Neural cell (in vitro differentiated cells): ENCODE measurements at regions not wholly inside any gene's neighbourhood (a gene's known extent, or its start where the extent isn't known, plus 50 kb on each side); places are given as distances from the start of the nearest gene placed in this dataset.

Experiments used
- H2AFZ ChIP-seq: fragments of 200-600, 300-800 bp; sonication (generic), shearing (Covaris generic); 2 replicates; pipeline ENCODE4 v1.6.0; 2014; ENCODE audit warnings: low read depth, mild to moderate bottlenecking, antibody characterized with exemption, low read length, moderate library complexity
- H3F3A ChIP-seq: fragments of 200-600 bp; shearing (Covaris generic); 2 replicates; pipeline ENCODE4 v1.6.1; 2016; ENCODE audit warnings: mild to moderate bottlenecking, moderate library complexity, mixed read lengths, antibody characterized with exemption, low read length; ENCODE audit not compliant: insufficient read depth, poor library complexity, severe bottlenecking
- H3K27ac ChIP-seq: fragments of 200-600, 300-800 bp; sonication (generic), shearing (Covaris generic); 2 replicates; pipeline ENCODE4 v1.5.1; 2014; ENCODE audit warnings: mild to moderate bottlenecking, low read length, moderate library complexity
- H3K27me3 ChIP-seq: fragments of 300-800, 200-600 bp; sonication (generic), shearing (Covaris generic); 2 replicates; pipeline ENCODE4 v1.6.0; 2014; ENCODE audit warnings: mild to moderate bottlenecking, low read depth, low read length, moderate library complexity; ENCODE audit not compliant: insufficient read depth
- H3K36me3 ChIP-seq: fragments of 300-800, 200-600 bp; sonication (generic), shearing (Covaris generic); 2 replicates; pipeline ENCODE4 v1.5.1; 2014; ENCODE audit warnings: mild to moderate bottlenecking, antibody characterized with exemption, low read length, moderate library complexity; ENCODE audit not compliant: insufficient read depth
- H3K4me2 ChIP-seq: fragments of 300-800, 200-600 bp; sonication (generic), shearing (Covaris generic); 2 replicates; pipeline ENCODE4 v1.6.0; 2014; ENCODE audit warnings: mild to moderate bottlenecking, low read length
- H3K4me3 ChIP-seq: fragments of 300-800, 200-600 bp; sonication (generic), shearing (Covaris generic); 2 replicates; pipeline ENCODE4 v1.5.1; 2014; ENCODE audit warnings: mild to moderate bottlenecking, low read length, moderate library complexity
- H3K79me2 ChIP-seq: fragments of 200-600 bp; shearing (Covaris generic); replicated peaks from 2 replicates; pipeline ENCODE4 v1.6.0; 2014; ENCODE audit warnings: mild to moderate bottlenecking, low read length, moderate library complexity; ENCODE audit not compliant: insufficient read depth
- H3K9ac ChIP-seq: fragments of 300-800, 200-600 bp; sonication (generic), shearing (Covaris generic); 2 replicates; pipeline ENCODE4 v1.6.1; 2016; ENCODE audit warnings: mild to moderate bottlenecking, low read length, mixed read lengths
- H3K9me2 ChIP-seq: fragments of 200-600 bp; shearing (Covaris generic); 2 replicates; pipeline ENCODE4 v1.6.1; 2016; ENCODE audit warnings: mild to moderate bottlenecking, low read length, mixed read lengths; ENCODE audit not compliant: insufficient read depth
- H3K9me3 ChIP-seq: fragments of 200-600, 300-800 bp; sonication (generic), shearing (Covaris generic); 2 replicates; pipeline ENCODE4 v1.6.1; 2016; ENCODE audit warnings: mild to moderate bottlenecking, mixed run types, low read length, moderate library complexity, mixed read lengths
- H4K20me1 ChIP-seq: fragments of 200-600 bp; shearing (Covaris generic); 2 replicates; pipeline ENCODE4 v1.6.1; 2016; ENCODE audit warnings: mild to moderate bottlenecking, mixed run types; ENCODE audit not compliant: insufficient read depth
- EP300 ChIP-seq: fragments of 450-650 bp; conservative IDR thresholded peaks from 2 replicates; pipeline ENCODE4 v1.6.1; 2014; ENCODE audit warnings: antibody characterized with exemption, mild to moderate bottlenecking, moderate library complexity; ENCODE audit not compliant: poor library complexity, severe bottlenecking
- EZH2 ChIP-seq: fragments of 200-600, 300-800 bp; shearing (Covaris generic), sonication (generic); IDR thresholded peaks from 2 replicates; pipeline ENCODE4 v1.6.1; 2014; ENCODE audit warnings: antibody characterized with exemption, low read length, borderline replicate concordance, mild to moderate bottlenecking; ENCODE audit not compliant: insufficient read depth, poor library complexity, severe bottlenecking
- MXI1 ChIP-seq: fragments of 450-650 bp; conservative IDR thresholded peaks from 2 replicates; pipeline ENCODE4 v1.6.1; 2014; ENCODE audit warnings: antibody characterized with exemption, mild to moderate bottlenecking; ENCODE audit not compliant: poor library complexity, severe bottlenecking
- POLR2AphosphoS5 ChIP-seq: IDR thresholded peaks from 2 replicates; pipeline ENCODE4 v1.6.1; 2012
- RAD21 ChIP-seq: fragments of 450-650 bp; conservative IDR thresholded peaks from 2 replicates; pipeline ENCODE4 v1.6.1; 2014; ENCODE audit warnings: antibody characterized with exemption, mild to moderate bottlenecking, moderate library complexity
- REST ChIP-seq: IDR thresholded peaks from 2 replicates; pipeline ENCODE4 v1.6.1; 2012; ENCODE audit warnings: borderline replicate concordance
- SMC3 ChIP-seq: fragments of 450-650 bp; conservative IDR thresholded peaks from 2 replicates; pipeline ENCODE4 v1.6.1; 2014; ENCODE audit warnings: antibody characterized with exemption, mild to moderate bottlenecking, moderate library complexity; ENCODE audit not compliant: poor library complexity

- H3K36me3 ChIP-seq = no peaks in the 10 kb centered on the region
- H3K27ac ChIP-seq = no peak overlapping the region
- H3K9me2 ChIP-seq = no peaks in the 10 kb centered on the region
- no peaks in the 10 kb centered on the region for H3F3A ChIP-seq
- H3K4me3 ChIP-seq = no peak overlapping the region
- no peak overlapping the region for H3K4me2 ChIP-seq
- H3K79me2 ChIP-seq = no peaks in the 10 kb centered on the region
- TF ChIP-seq RAD21 (no peak), MXI1 (no peak), EP300 (no peak), SMC3 (no peak)
- no peaks in the 10 kb centered on the region for H3K9me3 ChIP-seq
- no peak overlapping the region for H2AFZ ChIP-seq
- no peak overlapping the region for H3K9ac ChIP-seq
- no peaks in the 10 kb centered on the region for H4K20me1 ChIP-seq
- no peaks in the 10 kb centered on the region for H3K27me3 ChIP-seq
Observed at GRCh38 chr4:89380980-89381379, 73.4 kb upstream of the GPRIN3 start.

GRCh38 chr4:89379511-89380044, 72.0 kb upstream of the GPRIN3 start:
- Histone ChIP-seq H3K4me2 (no peak overlapping the region), H3K9me3 (no peaks in the 10 kb centered on the region), H3K79me2 (no peaks in the 10 kb centered on the region), H4K20me1 (no peaks in the 10 kb centered on the region), H3K4me3 (no peak overlapping the region), H3K9me2 (no peaks in the 10 kb centered on the region), H3K36me3 (no peaks in the 10 kb centered on the region), H3K27me3 (no peaks in the 10 kb centered on the region), H3F3A (no peaks in the 10 kb centered on the region), H3K27ac (no peak overlapping the region), H2AFZ (no peak overlapping the region), H3K9ac (no peak overlapping the region)
- TF ChIP-seq RAD21 (no peak), POLR2AphosphoS5 (no peak), EP300 (no peak)

GRCh38 chr4:89373394-89373793, 65.8 kb upstream of the GPRIN3 start:
- Histone ChIP-seq H2AFZ (no peak overlapping the region), H3K4me3 (no peak overlapping the region), H3K9ac (no peak overlapping the region), H3K27me3 (no peaks in the 10 kb centered on the region), H3K27ac (no peak overlapping the region), H3K36me3 (no peaks in the 10 kb centered on the region), H3K4me2 (no peak overlapping the region), H4K20me1 (no peaks in the 10 kb centered on the region), H3K79me2 (no peaks in the 10 kb centered on the region), H3K9me3 (no peaks in the 10 kb centered on the region), H3K9me2 (no peaks in the 10 kb centered on the region), H3F3A (no peaks in the 10 kb centered on the region)
- TF ChIP-seq EZH2 (no peak), MXI1 (no peak), REST (no peak)
